GM23248 (cell line): ENCODE measurements at regions not wholly inside any gene's neighbourhood (a gene's known extent, or its start where the extent isn't known, plus 50 kb on each side); places are given as distances from the start of the nearest gene placed in this dataset.

ENCODE experiments used
- DNase-seq: peaks from one replicate; pipeline ENCODE4 v3.0.0-alpha.2; 2015
- H2AFZ ChIP-seq: fragments of 200-600 bp; sonication (generic); 2 replicates; pipeline ENCODE4 v1.6.1; 2016; ENCODE audit warnings: antibody characterized with exemption
- H3F3A ChIP-seq: fragments of 200-600 bp; sonication (generic); 2 replicates; pipeline ENCODE4 v1.6.1; 2016; ENCODE audit warnings: mild to moderate bottlenecking, antibody characterized with exemption, mixed run types; ENCODE audit not compliant: insufficient read depth
- H3K27ac ChIP-seq: fragments of 200-600 bp; sonication (generic); 2 replicates; pipeline ENCODE4 v1.5.1; 2016; ENCODE audit warnings: mild to moderate bottlenecking
- H3K27me3 ChIP-seq: fragments of 200-600 bp; sonication (generic); replicated peaks from 2 replicates; pipeline ENCODE4 v1.6.1; 2016; ENCODE audit warnings: mild to moderate bottlenecking; ENCODE audit not compliant: insufficient read depth
- H3K36me3 ChIP-seq: fragments of 200-600 bp; sonication (generic); 2 replicates; pipeline ENCODE4 v1.6.1; 2016; ENCODE audit warnings: low read depth, mild to moderate bottlenecking
- H3K4me1 ChIP-seq: fragments of 200-600 bp; sonication (generic); 2 replicates; pipeline ENCODE4 v1.6.1; 2016; ENCODE audit warnings: mild to moderate bottlenecking; ENCODE audit not compliant: insufficient read depth
- H3K4me2 ChIP-seq: fragments of 200-600 bp; sonication (generic); one replicate; pipeline ENCODE4 v1.6.1; 2016; ENCODE audit warnings: mild to moderate bottlenecking; ENCODE audit not compliant: unreplicated experiment
- H3K4me3 ChIP-seq: fragments of 200-600 bp; sonication (generic); 2 replicates; pipeline ENCODE4 v1.5.1; 2016; ENCODE audit warnings: mild to moderate bottlenecking
- H3K79me2 ChIP-seq: fragments of 200-600 bp; sonication (generic); 2 replicates; pipeline ENCODE4 v1.6.1; 2016; ENCODE audit warnings: mild to moderate bottlenecking; ENCODE audit not compliant: insufficient read depth
- H3K9ac ChIP-seq: fragments of 200-600 bp; sonication (generic); 2 replicates; pipeline ENCODE4 v1.6.1; 2016; ENCODE audit warnings: mild to moderate bottlenecking
- H3K9me2 ChIP-seq: fragments of 200-600 bp; sonication (generic); 2 replicates; pipeline ENCODE4 v1.6.1; 2016; ENCODE audit warnings: mixed run types, mild to moderate bottlenecking, moderate library complexity; ENCODE audit not compliant: insufficient read depth
- H3K9me3 ChIP-seq: fragments of 200-600 bp; sonication (generic); one replicate; pipeline ENCODE4 v1.6.1; 2017; ENCODE audit warnings: low read depth
- H4K20me1 ChIP-seq: fragments of 200-600 bp; sonication (generic); 2 replicates; pipeline ENCODE4 v1.6.0; 2016; ENCODE audit not compliant: insufficient read depth
- EZH2 ChIP-seq: fragments of 200-600 bp; sonication (generic); IDR thresholded peaks from 2 replicates; pipeline ENCODE4 v1.6.1; 2018; ENCODE audit warnings: antibody characterized with exemption, mild to moderate bottlenecking; ENCODE audit not compliant: insufficient read depth, poor library complexity, severe bottlenecking
- EZH2phosphoT487 ChIP-seq: fragments of 200-600 bp; sonication (generic); IDR thresholded peaks from 2 replicates; pipeline ENCODE4 v1.6.1; 2018; ENCODE audit warnings: antibody characterized with exemption, moderate library complexity, mild to moderate bottlenecking, low read depth; ENCODE audit not compliant: insufficient read depth
- WGBS, 2 experiments: methylation state at CpG; one replicate each; pipeline ENCODE4 v1.1.6; 2015 to 2017; ENCODE audit warnings: low lambda C conversion rate in 2 of 2, low coverage in 1 of 2; ENCODE audit errors: missing lambda C conversion rate in 2 of 2; 5-methylcytosine and 5-hydroxymethylcytosine counted together
- in situ Hi-C: fragments of 300-500 bp; cut with MboI; formaldehyde crosslinking; loops from 2 replicates; pipeline ENCODE4 v1.15.0; 2020

GRCh38 chr20:12593342-12593873 is 415.4 kb upstream of the SPTLC3 start:
- H3K9me3 ChIP-seq: no peaks in the 10 kb centered on the region
- no peak overlapping the region for H3K4me2 ChIP-seq
- no peak overlapping the region for H3K9ac ChIP-seq
- H3K4me1 ChIP-seq: no peaks in the 10 kb centered on the region
- H3K36me3 ChIP-seq: no peaks in the 10 kb centered on the region
- no peaks in the 10 kb centered on the region for H3K27me3 ChIP-seq
- H3K4me3 ChIP-seq: no peak overlapping the region
- no peak overlapping the region for H2AFZ ChIP-seq
- DNase-seq: no peak
- no peak overlapping the region for H3K27ac ChIP-seq
- 2 to 3% methylated on average over 5 of the region's 5 CpGs for WGBS, 2 experiments
- no peaks in the 10 kb centered on the region for H3K9me2 ChIP-seq
- no peaks in the 10 kb centered on the region for H3K79me2 ChIP-seq
- H4K20me1 ChIP-seq: no peaks in the 10 kb centered on the region
- no peak for TF ChIP-seq EZH2phosphoT487
- in situ Hi-C loops: no loop called here
- H3F3A ChIP-seq: no peaks in the 10 kb centered on the region

GRCh38 chr20:12594410-12595088 is 414.2 kb upstream of the SPTLC3 start:
- WGBS, 2 experiments: 2 to 8% methylated on average over 2 of the region's 2 CpGs
- Histone ChIP-seq H3K9me3 (no peaks in the 10 kb centered on the region), H4K20me1 (no peaks in the 10 kb centered on the region), H3K9me2 (no peaks in the 10 kb centered on the region), H3K4me1 (no peaks in the 10 kb centered on the region), H3K4me2 (no peak overlapping the region), H3K36me3 (no peaks in the 10 kb centered on the region), H3K79me2 (no peaks in the 10 kb centered on the region), H3K4me3 (no peak overlapping the region), H2AFZ (no peak overlapping the region), H3K27me3 (no peaks in the 10 kb centered on the region), H3K9ac (no peak overlapping the region), H3F3A (no peaks in the 10 kb centered on the region), H3K27ac (no peak overlapping the region)
- no peak for DNase-seq
- in situ Hi-C loops: no loop called here
- TF ChIP-seq EZH2 (no peak), EZH2phosphoT487 (no peak)

- Histone ChIP-seq H3K36me3 (no peaks in the 10 kb centered on the region), H3K27me3 (no peaks in the 10 kb centered on the region), H3K79me2 (no peaks in the 10 kb centered on the region), H3K4me3 (no peak overlapping the region), H3K27ac (no peak overlapping the region), H2AFZ (no peak overlapping the region), H3K9ac (no peak overlapping the region), H3K9me2 (no peaks in the 10 kb centered on the region), H3F3A (no peaks in the 10 kb centered on the region), H3K9me3 (no peaks in the 10 kb centered on the region), H3K4me1 (no peaks in the 10 kb centered on the region), H3K4me2 (no peak overlapping the region), H4K20me1 (no peaks in the 10 kb centered on the region)
- in situ Hi-C loops: no loop called here
- 26 to 27% methylated on average over 2 of the region's 2 CpGs for WGBS, 2 experiments
- no peak for DNase-seq
- no peak for TF ChIP-seq EZH2
- no peak for TF ChIP-seq EZH2phosphoT487
These were observed 412.9 kb upstream of the SPTLC3 start for GRCh38 chr20:12595841-12596240.

- H3K9me2 ChIP-seq: no peaks in the 10 kb centered on the region
- H3K36me3 ChIP-seq: no peaks in the 10 kb centered on the region
- in situ Hi-C loops: no loop called here
- H3K79me2 ChIP-seq: no peaks in the 10 kb centered on the region
- no peak overlapping the region for H3K9ac ChIP-seq
- no peak overlapping the region for H3K27ac ChIP-seq
- WGBS, 2 experiments: 5 to 10% methylated on average over 2 of the region's 2 CpGs
- no peaks in the 10 kb centered on the region for H3K27me3 ChIP-seq
- no peaks in the 10 kb centered on the region for H4K20me1 ChIP-seq
- no peaks in the 10 kb centered on the region for H3K4me1 ChIP-seq
- H2AFZ ChIP-seq: no peak overlapping the region
- TF ChIP-seq EZH2: no peak
- no peak for TF ChIP-seq EZH2phosphoT487
- no peak overlapping the region for H3K4me2 ChIP-seq
- H3F3A ChIP-seq: no peaks in the 10 kb centered on the region
- H3K4me3 ChIP-seq: no peak overlapping the region
- H3K9me3 ChIP-seq: peaks cover 7% of the 10 kb centered on the region
- no peak for DNase-seq
These were observed 411.9 kb upstream of the SPTLC3 start for GRCh38 chr20:12596863-12597262.

- no peak overlapping the region for H3K27ac ChIP-seq
- H3K4me2 ChIP-seq: no peak overlapping the region
- no peak overlapping the region for H3K9ac ChIP-seq
- TF ChIP-seq EZH2phosphoT487 (no peak), EZH2 (no peak)
- no peaks in the 10 kb centered on the region for H3K4me1 ChIP-seq
- H2AFZ ChIP-seq: no peak overlapping the region
- no peaks in the 10 kb centered on the region for H3K36me3 ChIP-seq
- DNase-seq: no peak
- no peaks in the 10 kb centered on the region for H3K79me2 ChIP-seq
- in situ Hi-C loops: no loop called here
- peaks cover 7% of the 10 kb centered on the region for H3K9me3 ChIP-seq
- H3K4me3 ChIP-seq: no peak overlapping the region
- 0 to 7% methylated on average over 3 of the region's 3 CpGs for WGBS, 2 experiments
- no peaks in the 10 kb centered on the region for H4K20me1 ChIP-seq
- no peaks in the 10 kb centered on the region for H3F3A ChIP-seq
- H3K9me2 ChIP-seq: no peaks in the 10 kb centered on the region
- no peaks in the 10 kb centered on the region for H3K27me3 ChIP-seq
These were observed 411.2 kb upstream of the SPTLC3 start for GRCh38 chr20:12597551-12597950.
